ENCODE measurements at regions not wholly inside any gene's neighbourhood (a gene's known extent, or its start where the extent isn't known, plus 50 kb on each side); places are given as distances from the start of the nearest gene placed in this dataset.

GRCh38 chr12:58142991-58143390, 201.6 kb downstream of the ATP23 start:
- TF ChIP-seq CTCF (IDR thresholded peaks at IDR 0.05; ENCODE audit: borderline replicate concordance, extremely low read depth, low read length, poor library complexity, severe bottlenecking) (no peak), EZH2 (IDR thresholded peaks at IDR 0.05; ENCODE audit: borderline replicate concordance, low read depth, low read length, severe bottlenecking) (no peak)
